CD4-positive, alpha-beta T cell treated with Interferon gamma for 1 hour (primary cell): ENCODE measurements at regions not wholly inside any gene's neighbourhood (a gene's known extent, or its start where the extent isn't known, plus 50 kb on each side); places are given as distances from the start of the nearest gene placed in this dataset.

Source experiments
- DNase-seq: peaks from one replicate; pipeline ENCODE4 v3.0.0-alpha.2; 2020

DNA sequence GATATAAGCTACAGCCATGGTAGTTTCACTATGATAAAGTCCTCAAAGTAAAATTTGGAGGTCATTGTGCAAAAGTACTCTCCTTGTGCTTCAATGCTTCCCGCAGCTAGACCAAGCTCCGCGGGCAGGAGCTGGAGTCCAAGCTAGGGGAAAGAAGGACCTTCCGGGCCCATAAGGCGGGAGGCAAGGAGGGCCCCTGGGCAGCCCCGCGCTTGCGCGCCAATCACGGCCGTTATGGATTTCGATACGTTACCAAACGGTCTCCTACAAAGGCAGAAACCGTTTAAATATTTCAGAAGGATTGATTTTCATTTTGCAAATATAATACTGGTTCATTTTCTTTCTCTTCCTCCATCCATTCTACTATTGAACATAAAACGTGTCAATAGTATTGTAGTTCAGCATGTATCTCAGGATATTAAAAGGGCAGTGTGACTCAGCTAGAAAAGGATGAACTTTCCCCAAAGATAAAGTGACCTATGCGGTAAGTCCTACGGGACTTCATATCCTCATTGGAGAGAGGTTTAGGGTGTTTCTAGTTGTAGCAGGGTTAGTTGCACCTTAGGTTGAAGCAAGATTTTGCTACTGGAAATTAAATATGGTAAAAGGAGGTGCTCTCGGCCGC, 128.0 kb downstream of the KIF20B start:
- DNase-seq = no peak

- DNase-seq = no peak
Observed at GRCh38 chr10:89829887-89830269, 128.5 kb downstream of the KIF20B start.

GRCh38 chr10:89830624-89831023, 129.2 kb downstream of the KIF20B start:
- DNase-seq = no peak

GRCh38 chr10:89836840-89837164, 135.4 kb downstream of the KIF20B start:
- no peak for DNase-seq

GRCh38 chr10:89837165-89838043, 136.0 kb downstream of the KIF20B start:
- peak; percentile 42 for DNase-seq

DNA sequence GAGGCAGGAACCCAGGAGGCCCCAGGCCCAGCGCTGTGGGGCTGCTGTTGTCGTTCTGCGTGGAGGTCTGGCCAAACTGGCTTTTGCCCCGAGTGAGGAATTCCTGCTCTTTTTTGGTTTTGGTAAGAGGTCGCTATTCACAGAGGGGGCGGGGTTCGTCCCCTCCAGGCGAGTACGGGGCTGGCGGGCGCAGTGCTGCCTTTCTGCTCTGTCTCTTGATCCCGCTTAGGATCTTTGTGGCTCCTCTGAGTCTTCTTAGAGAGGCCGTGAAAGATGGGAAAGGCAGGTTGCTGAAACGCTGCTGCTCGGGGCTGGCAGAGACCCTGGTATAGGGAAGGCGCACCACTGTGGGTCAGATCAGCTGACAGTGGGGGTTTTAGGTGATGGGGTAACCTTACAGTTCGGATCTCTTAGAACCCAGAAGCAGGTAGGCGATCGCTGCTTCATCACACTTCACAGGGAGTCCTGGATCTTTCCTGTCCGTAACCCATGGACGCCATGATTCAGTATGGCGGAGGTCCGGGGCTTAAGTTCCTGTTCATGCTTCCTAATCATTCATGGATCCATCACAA, 136.7 kb downstream of the KIF20B start:
- no peak for DNase-seq

DNA sequence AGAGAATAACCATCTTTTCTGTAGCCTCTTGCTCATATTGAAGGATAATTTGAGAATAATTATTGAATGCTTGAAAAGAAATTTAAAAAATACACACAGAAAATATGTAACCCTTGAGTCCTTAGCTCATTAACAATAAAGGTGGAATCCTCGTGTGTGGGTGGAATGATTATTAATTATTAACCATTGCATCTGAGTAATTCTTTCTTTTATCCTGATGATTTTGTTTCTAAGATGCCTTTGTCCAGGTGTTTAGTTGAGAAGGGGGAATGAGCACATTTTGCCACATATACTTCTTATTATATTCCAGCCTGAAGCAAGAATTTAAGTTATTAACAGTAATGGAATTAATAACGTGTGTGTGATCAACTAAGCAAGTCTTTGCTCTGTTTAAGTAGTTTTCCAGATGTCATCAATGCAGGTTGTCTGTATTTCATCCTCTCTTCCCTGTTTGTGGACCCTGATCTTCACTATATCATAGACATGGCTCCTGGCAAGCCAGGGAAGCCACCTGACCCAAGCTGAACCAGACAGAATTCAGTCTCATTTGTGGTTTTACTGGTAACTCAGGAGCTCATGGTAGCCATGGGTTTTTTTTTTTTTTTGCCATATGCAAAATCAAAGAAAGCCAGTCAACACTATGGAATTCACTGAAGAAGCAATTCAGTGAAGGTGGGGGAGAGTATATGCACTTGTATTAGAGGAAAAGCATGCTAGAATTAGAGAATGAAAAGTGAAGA, 144.3 kb downstream of the KIF20B start:
- no peak for DNase-seq

DNA sequence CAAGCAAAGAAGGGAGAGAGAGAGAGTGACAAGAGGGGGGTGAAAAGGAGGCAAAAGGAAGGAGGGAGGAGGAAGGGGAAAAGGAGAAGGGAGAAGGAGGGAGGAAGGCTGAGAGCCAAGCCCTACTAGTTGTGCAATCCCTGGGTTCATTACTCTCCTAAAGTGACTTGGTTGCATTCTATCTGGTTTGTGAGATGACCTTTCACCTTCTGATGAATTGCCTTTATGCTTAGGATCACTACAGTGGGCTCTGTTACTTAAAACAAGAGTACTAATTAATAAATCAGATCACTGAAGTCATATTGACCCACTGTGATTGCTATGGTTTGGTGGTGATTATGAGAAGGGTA, 144.9 kb downstream of the KIF20B start:
- no peak for DNase-seq

DNA sequence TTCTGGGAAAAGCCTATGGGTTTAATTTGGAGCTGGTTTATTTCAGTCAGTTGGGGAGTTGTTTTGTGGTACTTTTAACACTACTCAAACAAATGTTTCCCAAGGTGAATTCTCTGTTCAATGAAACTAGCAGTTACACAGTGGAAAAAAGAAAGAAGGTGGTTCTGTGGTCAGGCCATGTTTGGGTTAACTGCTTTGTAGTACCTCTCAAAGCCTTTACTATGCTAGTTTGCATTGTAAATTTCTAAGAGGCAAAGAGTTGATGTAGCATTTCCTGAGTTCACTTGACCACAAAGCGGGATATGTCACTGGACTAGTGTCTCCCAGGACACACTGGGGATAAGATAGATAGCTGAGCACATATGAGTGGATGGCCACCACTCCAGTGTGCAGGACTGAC, 145.4 kb downstream of the KIF20B start:
- DNase-seq = no peak

DNA sequence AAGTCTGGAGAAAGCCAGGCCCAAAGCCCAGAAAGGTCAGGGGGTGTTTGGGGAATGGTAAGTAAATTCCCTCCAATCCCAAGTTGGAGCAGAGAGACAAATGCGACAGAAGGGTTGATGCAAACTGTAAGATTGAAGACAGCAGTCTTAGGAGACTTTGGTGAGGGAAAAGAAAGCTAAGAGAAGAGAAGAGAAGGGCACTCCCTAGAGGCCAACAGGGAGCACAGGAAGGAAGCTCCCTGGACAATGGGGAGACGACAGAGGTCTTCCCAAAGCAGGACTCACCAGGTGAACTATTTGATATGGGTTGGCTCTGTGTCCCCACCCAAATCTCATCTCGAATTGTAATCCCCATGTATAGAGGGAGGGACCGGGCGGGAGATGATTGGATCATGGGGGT, 151.5 kb downstream of the KIF20B start:
- no peak for DNase-seq

DNA sequence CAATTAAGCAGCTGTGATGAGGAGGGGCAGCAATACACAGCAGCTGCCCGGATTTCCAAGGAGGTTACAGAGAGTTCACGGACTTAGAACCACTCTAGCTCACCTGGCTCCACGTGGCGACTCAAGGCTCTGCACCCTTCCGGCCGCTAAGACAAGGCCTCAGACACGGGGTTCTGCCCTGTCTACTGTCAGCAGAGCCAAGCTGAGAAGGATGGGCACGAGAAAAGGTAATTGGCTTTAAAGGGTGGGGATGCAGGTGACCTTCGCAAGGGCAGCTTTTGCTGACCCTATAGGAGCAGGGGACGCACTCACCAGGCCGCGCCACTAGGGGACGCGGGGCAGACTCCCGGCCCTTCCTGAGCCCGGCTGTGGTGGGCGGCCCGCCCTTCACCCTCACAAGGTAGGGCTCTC, 152.4 kb downstream of the KIF20B start:
- no peak for DNase-seq

DNA sequence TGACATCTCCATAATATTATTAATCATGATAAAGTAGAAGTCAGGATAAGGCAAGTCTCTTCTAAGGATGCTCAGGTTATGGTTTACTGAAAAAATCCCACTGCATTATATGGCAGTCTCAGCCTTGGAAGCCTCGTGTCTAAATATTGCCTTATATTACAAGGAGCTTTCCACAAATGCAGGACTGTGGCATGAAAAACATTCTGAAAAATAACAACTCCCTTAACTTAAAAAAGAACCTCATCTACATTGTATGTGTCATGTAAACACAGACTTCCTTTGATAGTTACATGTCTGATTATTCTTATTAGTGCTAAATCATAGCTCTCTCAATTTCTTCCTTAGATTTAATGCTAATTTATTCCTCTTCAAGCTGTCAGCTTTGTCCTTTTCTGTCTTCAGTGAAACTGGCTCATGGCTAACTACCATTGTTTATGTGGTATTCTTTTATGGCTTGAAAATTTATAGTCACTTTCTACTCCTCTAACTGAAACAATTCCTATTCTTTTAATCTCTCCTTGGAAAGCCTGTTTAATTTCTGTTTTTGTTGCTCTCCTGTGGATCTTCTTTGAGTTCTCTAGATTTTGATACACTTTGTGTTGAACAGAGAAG, 156.1 kb downstream of the KIF20B start:
- DNase-seq = no peak

DNA sequence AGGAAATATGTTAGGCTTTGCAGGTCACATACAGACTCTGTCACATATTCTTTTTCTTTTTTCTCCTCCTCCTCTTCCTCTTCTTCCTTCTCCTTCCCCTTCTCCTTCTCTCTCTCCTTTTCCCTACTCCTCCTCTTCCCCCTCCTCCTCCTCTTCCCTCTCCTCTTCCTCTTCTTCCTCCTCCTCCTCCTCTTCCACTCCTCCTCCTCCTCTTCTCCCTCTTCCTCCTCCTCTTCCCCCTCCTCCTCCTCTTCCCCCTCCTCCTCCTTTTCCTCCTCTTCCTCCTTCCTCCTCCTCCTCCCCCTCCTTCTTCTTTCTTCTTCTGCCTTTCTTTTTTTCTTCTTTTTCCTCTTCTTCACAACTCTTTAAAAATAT, 159.8 kb downstream of the KIF20B start:
- DNase-seq = no peak

- DNase-seq = no peak
Observed at GRCh38 chr10:89861584-89862301, 160.4 kb downstream of the KIF20B start.

GRCh38 chr10:89867964-89868363, 166.6 kb downstream of the KIF20B start:
- no peak for DNase-seq

GRCh38 chr10:89869180-89869579, 167.8 kb downstream of the KIF20B start:
- no peak for DNase-seq

DNA sequence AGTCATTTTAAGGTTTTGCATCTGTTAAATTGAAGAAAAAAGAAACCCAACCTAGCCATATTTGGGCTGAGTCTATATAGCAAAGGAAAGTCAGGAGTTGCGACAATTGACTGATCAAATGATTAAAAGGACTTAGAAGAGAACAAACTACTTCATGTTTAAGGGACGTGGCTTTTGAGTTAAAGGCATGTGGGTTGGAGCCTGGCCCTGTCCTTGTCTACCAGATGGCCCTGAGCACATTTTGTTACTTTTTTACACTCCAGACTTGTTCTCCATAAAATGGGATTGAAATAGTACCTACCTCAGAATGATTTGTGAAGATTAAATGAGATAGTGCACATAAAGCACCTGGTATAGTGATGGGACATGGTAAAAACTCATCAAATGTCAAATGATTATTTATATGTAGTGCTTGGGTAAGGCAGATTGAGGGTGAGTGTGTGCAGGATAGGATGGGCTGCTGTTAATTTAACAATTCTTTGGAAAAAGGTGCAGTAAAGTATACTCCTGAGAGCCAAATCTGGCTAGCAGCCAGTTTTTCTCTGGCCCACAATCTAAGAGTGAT, 168.3 kb downstream of the KIF20B start:
- DNase-seq = no peak

- no peak for DNase-seq
Observed at GRCh38 chr10:89870936-89871335, 169.5 kb downstream of the KIF20B start.

DNA sequence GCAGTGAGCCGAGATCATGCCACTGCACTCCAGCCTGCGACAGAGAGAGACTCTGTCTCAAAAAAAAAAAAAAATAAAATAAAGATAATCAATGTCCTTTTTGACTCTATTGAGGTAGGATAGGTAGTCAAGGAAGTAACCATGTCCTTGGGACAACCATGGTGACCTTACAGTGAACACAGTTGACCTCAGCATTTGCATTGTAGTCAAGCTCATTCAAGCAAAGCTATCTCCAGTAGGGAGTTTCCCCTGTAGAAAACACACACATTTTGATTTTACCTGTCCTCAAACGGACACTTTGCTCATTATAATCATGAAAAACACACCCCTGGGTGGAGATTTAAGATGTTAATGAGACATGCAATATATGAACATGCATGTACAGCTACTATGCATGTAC, 171.7 kb downstream of the KIF20B start:
- DNase-seq = no peak

DNA sequence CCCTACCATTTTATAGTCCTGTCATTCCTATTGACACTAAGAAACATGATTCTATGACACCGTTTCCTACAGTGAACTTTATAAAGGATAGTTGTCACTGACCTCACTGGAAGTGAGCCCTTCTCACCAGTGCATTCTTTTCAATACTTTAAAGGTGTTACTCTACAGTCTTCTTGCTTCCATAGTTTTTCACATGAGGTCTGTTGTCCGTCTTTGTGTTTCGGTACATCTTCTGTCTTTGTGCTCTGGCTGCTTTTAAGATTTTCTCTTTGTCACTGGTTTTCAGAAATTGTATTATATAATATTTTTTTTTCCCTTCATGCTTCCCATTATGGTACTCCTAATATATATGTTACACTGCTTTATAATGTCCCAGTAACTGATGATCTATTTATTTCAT, 174.2 kb downstream of the KIF20B start:
- no peak for DNase-seq

DNA sequence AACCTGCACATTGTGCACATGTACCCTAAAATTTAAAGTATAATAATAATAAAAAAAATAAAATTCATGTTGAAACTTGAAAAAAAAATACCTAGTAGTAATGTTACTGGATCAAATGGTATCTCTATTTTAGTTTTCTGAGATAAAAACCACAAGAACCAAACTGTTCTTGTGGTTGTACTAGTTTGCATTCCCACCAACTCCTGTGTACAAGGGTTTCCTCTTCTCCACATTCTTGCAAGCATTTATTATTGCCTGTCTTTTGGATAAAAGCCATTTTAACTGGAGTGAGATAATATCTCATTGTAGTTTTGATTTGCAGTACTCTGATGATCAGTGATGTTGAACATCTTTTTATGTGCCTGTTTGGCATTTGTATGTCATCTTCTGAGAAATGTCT, 177.7 kb downstream of the KIF20B start:
- DNase-seq = no peak

- no peak for DNase-seq
Observed at GRCh38 chr10:89887406-89887805, 186.0 kb downstream of the KIF20B start.
